NCI-H748 treated with DMSO at 0.1 percent for 48 hours (cell line): ENCODE measurements at regions not wholly inside any gene's neighbourhood (a gene's known extent, or its start where the extent isn't known, plus 50 kb on each side); places are given as distances from the start of the nearest gene placed in this dataset.
A peak's percentile ranks its signal among the peaks of the same experiment; 100 is the strongest.
"Not testable (repeated sequence)": the region's sequence is repeated elsewhere in the genome, so short reads cannot be mapped to it uniquely, and the experiment has no call there.

Experiments used
- DNase-seq: peaks from one replicate; lab custom pipeline; 2025; lab: John Stamatoyannopoulos, UW

GRCh38 chr1:214143006-214143992, 137.7 kb upstream of the SMYD2 start:
- no peak for DNase-seq

- DNase-seq: not testable (repeated sequence)
These were observed 136.4 kb upstream of the SMYD2 start for GRCh38 chr1:214144521-214144920.

GRCh38 chr1:214146523-214146922, 134.4 kb upstream of the SMYD2 start:
- no peak for DNase-seq

GRCh38 chr1:214154596-214155292, 126.2 kb upstream of the SMYD2 start:
- no peak for DNase-seq

- DNase-seq: no peak
These were observed 124.9 kb upstream of the SMYD2 start for GRCh38 chr1:214155987-214156625.

- no peak for DNase-seq
These were observed 116.8 kb upstream of the SMYD2 start for GRCh38 chr1:214164173-214164572.

- DNase-seq: no peak
These were observed 115.0 kb upstream of the SMYD2 start for GRCh38 chr1:214165850-214166374.

- DNase-seq: no peak
These were observed 106.3 kb upstream of the SMYD2 start for GRCh38 chr1:214174508-214175199.

GRCh38 chr1:214178102-214178501, 102.9 kb upstream of the SMYD2 start:
- DNase-seq: no peak

- no peak for DNase-seq
These were observed 96.0 kb upstream of the SMYD2 start for GRCh38 chr1:214184992-214185391.

- no peak for DNase-seq
These were observed 94.7 kb upstream of the SMYD2 start for GRCh38 chr1:214186103-214186824.

- DNase-seq: peak; percentile 12
These were observed 93.6 kb upstream of the SMYD2 start for GRCh38 chr1:214187121-214187900.

- DNase-seq: no peak
These were observed 93.0 kb upstream of the SMYD2 start for GRCh38 chr1:214187933-214188332.

- no peak for DNase-seq
These were observed 92.1 kb upstream of the SMYD2 start for GRCh38 chr1:214188835-214189234.

- DNase-seq: no peak
These were observed 87.9 kb upstream of the SMYD2 start for GRCh38 chr1:214192825-214193643.

GRCh38 chr1:214193691-214194090, 87.3 kb upstream of the SMYD2 start:
- DNase-seq: no peak

- DNase-seq: no peak
These were observed 82.4 kb upstream of the SMYD2 start for GRCh38 chr1:214198571-214198970.

- DNase-seq: no peak
These were observed 81.4 kb upstream of the SMYD2 start for GRCh38 chr1:214199585-214199984.

- DNase-seq: no peak
These were observed 78.0 kb upstream of the SMYD2 start for GRCh38 chr1:214202992-214203391.
